MM.1S (cell line): ENCODE measurements at regions not wholly inside any gene's neighbourhood (a gene's known extent, or its start where the extent isn't known, plus 50 kb on each side); places are given as distances from the start of the nearest gene placed in this dataset.

Source experiments
- CTCF ChIP-seq: fragments of 300-600 bp; sonication (generic); IDR thresholded peaks from 2 replicates; pipeline ENCODE4 v1.5.1; 2016; ENCODE audit warnings: antibody characterized with exemption, low read length, mixed read lengths
- EZH2 ChIP-seq: fragments of 300-600 bp; sonication (generic); optimal IDR thresholded peaks from 2 replicates; pipeline ENCODE3; 2017; ENCODE audit warnings: low read depth, mild to moderate bottlenecking, antibody characterized with exemption, low read length, mixed read lengths
- EZH2phosphoT487 ChIP-seq: fragments of 300-600 bp; sonication (generic); IDR thresholded peaks from 2 replicates; pipeline ENCODE4 v1.6.1; 2018; ENCODE audit warnings: antibody characterized with exemption, low read length

DNA sequence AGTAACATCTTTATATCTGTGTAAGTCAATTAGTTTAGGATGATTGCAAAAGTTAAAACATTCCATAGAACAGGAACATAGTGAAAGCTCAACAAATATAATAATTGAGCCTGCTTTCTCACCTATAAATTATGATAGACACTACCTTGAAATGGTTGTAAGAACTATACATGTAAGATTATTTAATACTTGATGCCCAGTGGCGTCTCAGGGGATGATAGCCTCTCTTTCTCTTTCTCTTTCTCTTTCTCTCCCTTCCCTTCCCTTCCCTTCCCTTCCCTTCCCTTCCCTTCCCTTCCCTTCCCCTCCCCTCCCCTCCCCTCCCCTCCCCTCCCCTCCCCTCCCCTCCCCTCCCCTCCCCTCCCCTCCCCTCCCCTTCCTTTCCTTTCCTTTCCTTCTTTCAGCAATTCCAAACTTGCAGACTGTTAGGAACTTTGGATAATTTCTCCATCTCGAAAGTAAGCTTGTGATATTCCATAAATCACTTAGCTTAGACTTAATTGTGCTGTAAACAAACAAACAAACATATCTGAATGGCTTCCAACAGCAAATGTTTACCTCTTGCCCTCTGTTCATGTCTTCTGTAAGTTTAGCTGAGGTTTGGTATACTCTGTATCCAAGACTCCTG, 1102.7 kb downstream of the TSN start:
- TF ChIP-seq CTCF (no peak), EZH2 (no peak), EZH2phosphoT487 (no peak)
